Epithelial cell of esophagus (primary cell): ENCODE measurements at regions not wholly inside any gene's neighbourhood (a gene's known extent, or its start where the extent isn't known, plus 50 kb on each side); places are given as distances from the start of the nearest gene placed in this dataset.

ENCODE experiments used
- DNase-seq: peaks from one replicate; pipeline ENCODE4 v3.0.0; 2010; ENCODE audit warnings: low read depth
- H3K4me3 ChIP-seq: 2 replicates; pipeline ENCODE4 v1.5.1; 2011; ENCODE audit warnings: mild to moderate bottlenecking, low read length, control low read depth
- TF ChIP-seq, protein P1 (sequence below): IDR thresholded peaks from 2 replicates; pipeline ENCODE4 v1.5.1; 2011; ENCODE audit warnings: low read depth, mild to moderate bottlenecking, low read length, control low read depth, inconsistent platforms; ENCODE audit not compliant: insufficient read depth; ENCODE audit errors: missing control alignments

DNA sequence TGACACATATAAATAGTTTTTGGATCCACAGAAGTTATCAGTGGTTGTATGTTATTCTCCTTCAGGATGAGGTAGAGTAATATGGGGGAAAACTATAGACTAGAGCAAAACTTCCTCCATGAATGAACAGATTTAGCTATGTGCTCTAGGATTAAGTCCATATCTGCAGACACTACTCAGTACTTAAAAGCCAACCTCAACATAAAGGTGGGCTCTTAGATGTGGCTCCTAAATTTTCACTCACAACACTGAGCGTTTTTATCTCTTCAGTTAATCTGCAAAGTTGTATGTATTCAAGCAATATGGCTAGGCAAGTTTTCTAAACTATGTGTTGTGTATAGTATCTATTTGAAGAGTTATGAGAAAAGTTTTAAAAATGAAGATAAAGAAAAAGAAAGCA lies 147.0 kb upstream of the SLITRK3 start:
- TF ChIP-seq, protein P1, sequence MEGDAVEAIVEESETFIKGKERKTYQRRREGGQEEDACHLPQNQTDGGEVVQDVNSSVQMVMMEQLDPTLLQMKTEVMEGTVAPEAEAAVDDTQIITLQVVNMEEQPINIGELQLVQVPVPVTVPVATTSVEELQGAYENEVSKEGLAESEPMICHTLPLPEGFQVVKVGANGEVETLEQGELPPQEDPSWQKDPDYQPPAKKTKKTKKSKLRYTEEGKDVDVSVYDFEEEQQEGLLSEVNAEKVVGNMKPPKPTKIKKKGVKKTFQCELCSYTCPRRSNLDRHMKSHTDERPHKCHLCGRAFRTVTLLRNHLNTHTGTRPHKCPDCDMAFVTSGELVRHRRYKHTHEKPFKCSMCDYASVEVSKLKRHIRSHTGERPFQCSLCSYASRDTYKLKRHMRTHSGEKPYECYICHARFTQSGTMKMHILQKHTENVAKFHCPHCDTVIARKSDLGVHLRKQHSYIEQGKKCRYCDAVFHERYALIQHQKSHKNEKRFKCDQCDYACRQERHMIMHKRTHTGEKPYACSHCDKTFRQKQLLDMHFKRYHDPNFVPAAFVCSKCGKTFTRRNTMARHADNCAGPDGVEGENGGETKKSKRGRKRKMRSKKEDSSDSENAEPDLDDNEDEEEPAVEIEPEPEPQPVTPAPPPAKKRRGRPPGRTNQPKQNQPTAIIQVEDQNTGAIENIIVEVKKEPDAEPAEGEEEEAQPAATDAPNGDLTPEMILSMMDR = no peak
- DNase-seq = no peak
- no peak overlapping the region for H3K4me3 ChIP-seq

DNA sequence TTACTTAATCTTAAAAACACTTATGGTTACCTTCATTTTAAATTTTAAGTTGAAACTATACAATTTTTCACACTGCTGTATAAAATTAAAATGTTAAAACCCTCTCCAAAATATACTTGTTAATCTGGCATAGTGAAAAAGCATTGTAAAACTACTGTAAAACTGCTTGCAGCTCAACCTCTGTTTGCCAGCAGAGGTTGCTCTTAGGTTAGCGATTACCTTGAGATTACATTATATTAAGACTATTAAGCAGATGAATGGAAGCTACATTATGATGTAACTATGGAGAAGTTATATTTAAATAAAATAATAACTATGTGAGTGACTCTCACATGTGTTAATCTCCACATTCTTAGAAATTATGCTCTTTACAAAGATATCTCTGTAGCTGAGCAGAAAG lies 143.6 kb upstream of the SLITRK3 start:
- H3K4me3 ChIP-seq = no peak overlapping the region
- peak; percentile 42 for DNase-seq
- TF ChIP-seq, protein P1 = peak; percentile 59

- no peak for DNase-seq
- no peak overlapping the region for H3K4me3 ChIP-seq
- TF ChIP-seq, protein P1 = no peak
Observed at GRCh38 chr3:165336786-165337185, 140.6 kb upstream of the SLITRK3 start.
